ENCODE measurements at regions not wholly inside any gene's neighbourhood (a gene's known extent, or its start where the extent isn't known, plus 50 kb on each side); places are given as distances from the start of the nearest gene placed in this dataset.

DNA sequence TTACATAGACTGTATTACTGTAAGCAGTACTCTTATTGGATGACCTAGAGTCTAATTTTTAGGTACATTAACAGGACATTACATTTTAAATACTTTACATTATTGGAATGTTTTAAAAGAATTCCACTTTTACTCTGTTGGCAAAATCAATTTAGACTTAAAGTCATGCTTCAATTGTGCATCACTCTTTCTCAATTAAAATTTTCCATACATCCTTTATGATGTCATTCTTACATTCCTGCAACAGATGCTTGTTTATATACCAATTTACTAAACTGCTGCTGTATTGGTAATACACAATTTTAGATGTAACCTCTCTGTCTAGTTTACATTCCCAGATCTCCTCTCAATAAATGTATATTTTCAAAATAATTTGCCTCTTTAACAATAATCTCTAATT, 440.1 kb downstream of the ZEB2 start:
- no peak overlapping the region for H3K9ac ChIP-seq (ENCODE audit: low read depth in 2 of 2, low read length in 2 of 2)
- no peak overlapping the region for H3K4me3 ChIP-seq
- DNase-seq = no peak
- no peak overlapping the region for H3K27ac ChIP-seq
- H3K9me3 ChIP-seq = no peaks in the 10 kb centered on the region
- H3K36me3 ChIP-seq = no peaks in the 10 kb centered on the region
- intact Hi-C loops (cut with DNase I) = no loop called here
- no peaks in the 10 kb centered on the region for H3K27me3 ChIP-seq
- no peaks in the 10 kb centered on the region for H3K4me1 ChIP-seq
- TF ChIP-seq, protein P1, sequence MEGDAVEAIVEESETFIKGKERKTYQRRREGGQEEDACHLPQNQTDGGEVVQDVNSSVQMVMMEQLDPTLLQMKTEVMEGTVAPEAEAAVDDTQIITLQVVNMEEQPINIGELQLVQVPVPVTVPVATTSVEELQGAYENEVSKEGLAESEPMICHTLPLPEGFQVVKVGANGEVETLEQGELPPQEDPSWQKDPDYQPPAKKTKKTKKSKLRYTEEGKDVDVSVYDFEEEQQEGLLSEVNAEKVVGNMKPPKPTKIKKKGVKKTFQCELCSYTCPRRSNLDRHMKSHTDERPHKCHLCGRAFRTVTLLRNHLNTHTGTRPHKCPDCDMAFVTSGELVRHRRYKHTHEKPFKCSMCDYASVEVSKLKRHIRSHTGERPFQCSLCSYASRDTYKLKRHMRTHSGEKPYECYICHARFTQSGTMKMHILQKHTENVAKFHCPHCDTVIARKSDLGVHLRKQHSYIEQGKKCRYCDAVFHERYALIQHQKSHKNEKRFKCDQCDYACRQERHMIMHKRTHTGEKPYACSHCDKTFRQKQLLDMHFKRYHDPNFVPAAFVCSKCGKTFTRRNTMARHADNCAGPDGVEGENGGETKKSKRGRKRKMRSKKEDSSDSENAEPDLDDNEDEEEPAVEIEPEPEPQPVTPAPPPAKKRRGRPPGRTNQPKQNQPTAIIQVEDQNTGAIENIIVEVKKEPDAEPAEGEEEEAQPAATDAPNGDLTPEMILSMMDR (IDR thresholded peaks at IDR 0.05) = no peak

GRCh38 chr2:144078802-144079724, 440.9 kb downstream of the ZEB2 start:
- no peak for DNase-seq
- H3K9me3 ChIP-seq = no peaks in the 10 kb centered on the region
- H3K4me3 ChIP-seq = no peak overlapping the region
- H3K36me3 ChIP-seq = no peaks in the 10 kb centered on the region
- no peak overlapping the region for H3K27ac ChIP-seq
- intact Hi-C loops (cut with DNase I) = no loop called here
- no peaks in the 10 kb centered on the region for H3K4me1 ChIP-seq
- TF ChIP-seq, protein P1 (IDR thresholded peaks at IDR 0.05) = no peak
- H3K9ac ChIP-seq (ENCODE audit: low read depth in 2 of 2, low read length in 2 of 2) = no peak overlapping the region
- H3K27me3 ChIP-seq = no peaks in the 10 kb centered on the region

GRCh38 chr2:144078106-144078505, 441.8 kb downstream of the ZEB2 start:
- Histone ChIP-seq H3K9me3 (no peaks in the 10 kb centered on the region), H3K4me3 (no peak overlapping the region), H3K4me1 (no peaks in the 10 kb centered on the region), H3K27ac (no peak overlapping the region), H3K27me3 (no peaks in the 10 kb centered on the region), H3K36me3 (no peaks in the 10 kb centered on the region), H3K9ac (ENCODE audit: low read depth in 2 of 2, low read length in 2 of 2) (no peak overlapping the region)
- TF ChIP-seq, protein P1 (IDR thresholded peaks at IDR 0.05) = no peak
- intact Hi-C loops (cut with DNase I) = no loop called here
- no peak for DNase-seq

GRCh38 chr2:144074450-144074849, 445.5 kb downstream of the ZEB2 start:
- H3K9ac ChIP-seq (ENCODE audit: low read depth in 2 of 2, low read length in 2 of 2) = no peak overlapping the region
- no peak overlapping the region for H3K4me3 ChIP-seq
- no peak overlapping the region for H3K27ac ChIP-seq
- H3K36me3 ChIP-seq = no peaks in the 10 kb centered on the region
- DNase-seq = no peak
- intact Hi-C loops (cut with DNase I) = no loop called here
- H3K4me1 ChIP-seq = no peaks in the 10 kb centered on the region
- TF ChIP-seq, protein P1 (IDR thresholded peaks at IDR 0.05) = no peak
- no peaks in the 10 kb centered on the region for H3K9me3 ChIP-seq
- H3K27me3 ChIP-seq = no peaks in the 10 kb centered on the region

DNA sequence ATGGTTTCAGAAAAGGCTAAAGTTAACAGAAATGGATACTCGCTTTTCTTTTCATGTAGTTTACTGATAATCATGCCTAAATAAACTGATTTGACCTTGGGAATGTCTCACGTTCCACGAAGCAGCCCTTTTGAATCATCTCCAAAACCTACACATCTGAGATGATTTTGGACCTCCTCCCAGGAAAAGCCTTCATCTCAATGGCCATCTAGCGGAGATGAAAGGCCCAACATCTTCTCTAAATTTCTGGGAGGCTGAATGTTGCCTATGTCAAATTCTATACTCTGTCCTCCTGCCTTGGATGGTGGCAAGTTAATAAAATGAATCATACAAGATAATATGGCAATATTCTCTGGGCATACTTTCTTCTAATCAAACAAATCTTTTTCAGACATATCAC, 448.5 kb downstream of the ZEB2 start:
- Histone ChIP-seq H3K4me3 (no peak overlapping the region), H3K27me3 (no peaks in the 10 kb centered on the region), H3K4me1 (no peaks in the 10 kb centered on the region), H3K36me3 (no peaks in the 10 kb centered on the region), H3K27ac (no peak overlapping the region), H3K9ac (ENCODE audit: low read depth in 2 of 2, low read length in 2 of 2) (no peak overlapping the region), H3K9me3 (no peaks in the 10 kb centered on the region)
- intact Hi-C loops (cut with DNase I) = no loop called here
- no peak for DNase-seq
- TF ChIP-seq, protein P1 (IDR thresholded peaks at IDR 0.05) = no peak
